WTC11 (cell line): ENCODE measurements at regions not wholly inside any gene's neighbourhood (a gene's known extent, or its start where the extent isn't known, plus 50 kb on each side); places are given as distances from the start of the nearest gene placed in this dataset.

ENCODE experiments used
- MXD4 ChIP-seq: fragments of 250-450 bp; sonication (Bioruptor Pico); IDR thresholded peaks from 2 replicates; pipeline ENCODE4 v1.8.0; 2021; ENCODE audit warnings: mild to moderate bottlenecking, moderate library complexity, borderline replicate concordance
- MYBL2 ChIP-seq: sonication (generic); formaldehyde crosslinking; IDR thresholded peaks from 2 replicates; pipeline ENCODE4 v1.8.1; 2023; ENCODE audit warnings: mild to moderate bottlenecking, moderate library complexity, missing genetic modification reagents
- NR1H2 ChIP-seq: sonication (generic); formaldehyde crosslinking; IDR thresholded peaks from 2 replicates; pipeline ENCODE4 v1.9.0; 2021; ENCODE audit warnings: mild to moderate bottlenecking, moderate library complexity, missing genetic modification reagents
- NR3C1 ChIP-seq: sonication (generic); formaldehyde crosslinking; conservative IDR thresholded peaks from 2 replicates; pipeline ENCODE4 v1.8.1; 2023; ENCODE audit warnings: low read depth, mild to moderate bottlenecking, missing genetic modification reagents
- OVOL2 ChIP-seq: fragments of 250-450 bp; sonication (Bioruptor Pico); IDR thresholded peaks from 2 replicates; pipeline ENCODE4 v1.9.0; 2021; ENCODE audit warnings: mild to moderate bottlenecking, borderline replicate concordance
- TF ChIP-seq, protein P1 (sequence below): sonication (generic); formaldehyde crosslinking; IDR thresholded peaks from 2 replicates; pipeline ENCODE4 v1.8.0; 2022; ENCODE audit warnings: mild to moderate bottlenecking, missing genetic modification reagents
- TF ChIP-seq, protein P2 (sequence below): fragments of 200-600 bp; IDR thresholded peaks from 2 replicates; pipeline ENCODE4 v1.8.0; 2022; ENCODE audit warnings: antibody characterized with exemption
- TF ChIP-seq, protein P3 (sequence below): sonication (generic); formaldehyde crosslinking; IDR thresholded peaks from 2 replicates; pipeline ENCODE4 v1.8.1; 2023; ENCODE audit warnings: mild to moderate bottlenecking, missing genetic modification reagents, moderate library complexity

DNA sequence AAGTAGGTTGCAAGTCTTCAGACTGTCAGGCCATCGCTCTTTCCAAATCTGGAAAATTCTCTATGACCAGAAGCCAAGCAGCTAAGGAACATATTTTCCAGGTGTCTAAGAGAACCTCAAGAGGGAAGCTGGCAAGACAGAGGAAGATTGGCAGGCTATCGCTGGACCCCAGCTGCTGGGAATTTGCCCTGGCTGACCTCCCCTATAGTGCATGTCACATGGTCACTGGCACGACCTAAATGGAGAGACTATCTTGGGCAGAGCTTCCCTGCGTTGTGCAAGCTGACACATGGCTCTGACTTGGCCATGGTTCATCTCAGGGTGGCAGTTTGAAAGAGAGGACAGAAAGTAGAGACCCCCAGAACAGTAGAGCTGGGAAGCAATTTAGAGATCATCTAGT, 104.9 kb upstream of the ZNF618 start:
- TF ChIP-seq, protein P1, sequence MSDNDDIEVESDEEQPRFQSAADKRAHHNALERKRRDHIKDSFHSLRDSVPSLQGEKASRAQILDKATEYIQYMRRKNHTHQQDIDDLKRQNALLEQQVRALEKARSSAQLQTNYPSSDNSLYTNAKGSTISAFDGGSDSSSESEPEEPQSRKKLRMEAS (CRISPR knock-in tag): no peak
- no peak for TF ChIP-seq MXD4 (CRISPR knock-in tag)
- TF ChIP-seq MYBL2 (CRISPR knock-in tag): no peak
- no peak for TF ChIP-seq NR3C1 (CRISPR knock-in tag)
- TF ChIP-seq NR1H2: no peak
- TF ChIP-seq, protein P2, sequence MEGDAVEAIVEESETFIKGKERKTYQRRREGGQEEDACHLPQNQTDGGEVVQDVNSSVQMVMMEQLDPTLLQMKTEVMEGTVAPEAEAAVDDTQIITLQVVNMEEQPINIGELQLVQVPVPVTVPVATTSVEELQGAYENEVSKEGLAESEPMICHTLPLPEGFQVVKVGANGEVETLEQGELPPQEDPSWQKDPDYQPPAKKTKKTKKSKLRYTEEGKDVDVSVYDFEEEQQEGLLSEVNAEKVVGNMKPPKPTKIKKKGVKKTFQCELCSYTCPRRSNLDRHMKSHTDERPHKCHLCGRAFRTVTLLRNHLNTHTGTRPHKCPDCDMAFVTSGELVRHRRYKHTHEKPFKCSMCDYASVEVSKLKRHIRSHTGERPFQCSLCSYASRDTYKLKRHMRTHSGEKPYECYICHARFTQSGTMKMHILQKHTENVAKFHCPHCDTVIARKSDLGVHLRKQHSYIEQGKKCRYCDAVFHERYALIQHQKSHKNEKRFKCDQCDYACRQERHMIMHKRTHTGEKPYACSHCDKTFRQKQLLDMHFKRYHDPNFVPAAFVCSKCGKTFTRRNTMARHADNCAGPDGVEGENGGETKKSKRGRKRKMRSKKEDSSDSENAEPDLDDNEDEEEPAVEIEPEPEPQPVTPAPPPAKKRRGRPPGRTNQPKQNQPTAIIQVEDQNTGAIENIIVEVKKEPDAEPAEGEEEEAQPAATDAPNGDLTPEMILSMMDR: no peak
- TF ChIP-seq OVOL2 (CRISPR knock-in tag): no peak
- TF ChIP-seq, protein P3, sequence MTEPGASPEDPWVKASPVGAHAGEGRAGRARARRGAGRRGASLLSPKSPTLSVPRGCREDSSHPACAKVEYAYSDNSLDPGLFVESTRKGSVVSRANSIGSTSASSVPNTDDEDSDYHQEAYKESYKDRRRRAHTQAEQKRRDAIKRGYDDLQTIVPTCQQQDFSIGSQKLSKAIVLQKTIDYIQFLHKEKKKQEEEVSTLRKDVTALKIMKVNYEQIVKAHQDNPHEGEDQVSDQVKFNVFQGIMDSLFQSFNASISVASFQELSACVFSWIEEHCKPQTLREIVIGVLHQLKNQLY (CRISPR knock-in tag): no peak
